Ishikawa (cell line): ENCODE measurements at regions not wholly inside any gene's neighbourhood (a gene's known extent, or its start where the extent isn't known, plus 50 kb on each side); places are given as distances from the start of the nearest gene placed in this dataset.

Experiments
- CEBPB ChIP-seq: IDR thresholded peaks from 2 replicates; pipeline ENCODE4 v1.6.1; 2012
- CREB1 ChIP-seq: IDR thresholded peaks from 2 replicates; pipeline ENCODE4 v1.6.1; 2012; ENCODE audit warnings: low read depth
- EP300 ChIP-seq: IDR thresholded peaks from 2 replicates; pipeline ENCODE4 v1.6.1; 2012; ENCODE audit warnings: borderline replicate concordance
- MAX ChIP-seq: IDR thresholded peaks from 2 replicates; pipeline ENCODE4 v1.6.1; 2012
- REST ChIP-seq: IDR thresholded peaks from 2 replicates; pipeline ENCODE4 v1.6.1; 2012; ENCODE audit warnings: low read depth, mild to moderate bottlenecking
- TAF1 ChIP-seq: IDR thresholded peaks from 2 replicates; pipeline ENCODE4 v1.6.1; 2012; ENCODE audit warnings: low read depth, mild to moderate bottlenecking
- TCF12 ChIP-seq: IDR thresholded peaks from 2 replicates; pipeline ENCODE4 v1.6.1; 2012; ENCODE audit warnings: low read depth
- USF1 ChIP-seq: IDR thresholded peaks from 2 replicates; pipeline ENCODE4 v1.6.1; 2012
- ZBTB7A ChIP-seq: IDR thresholded peaks from 2 replicates; pipeline ENCODE4 v1.6.1; 2012; ENCODE audit warnings: low read depth

DNA sequence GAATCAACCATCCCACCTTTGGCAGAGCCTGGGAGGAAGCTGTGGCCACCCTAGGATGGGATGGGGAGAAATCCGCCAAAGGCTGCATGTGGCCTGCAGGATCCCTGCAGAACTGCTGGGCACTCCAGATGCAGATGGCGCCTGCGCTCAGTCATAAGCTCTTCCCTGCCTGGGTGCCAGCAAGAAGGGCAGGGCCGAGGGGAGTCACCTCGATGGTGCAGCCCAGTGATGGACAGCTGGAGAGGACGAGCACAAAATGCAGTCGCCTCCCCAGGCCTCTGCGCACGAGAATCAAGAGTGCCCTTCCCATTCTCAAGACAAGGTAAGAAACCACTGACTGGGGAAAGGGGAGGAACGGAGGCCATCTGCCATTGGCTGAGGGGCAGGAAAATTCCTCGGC is 693.6 kb downstream of the TBC1D22A start:
- TF ChIP-seq MAX (no peak), CEBPB (no peak), EP300 (no peak), TAF1 (no peak), USF1 (no peak), CREB1 (no peak), REST (no peak), TCF12 (no peak), ZBTB7A (no peak)
